Kidney (tissue), 13 donors: ENCODE measurements at regions not wholly inside any gene's neighbourhood (a gene's known extent, or its start where the extent isn't known, plus 50 kb on each side); places are given as distances from the start of the nearest gene placed in this dataset.
A peak's percentile ranks its signal among the peaks of the same experiment; 100 is the strongest.

Experiments
- DNase-seq, 5 donors: peaks; one replicate each; pipeline ENCODE4 v3.0.0-alpha.2; 2013 to 2020
- FAIRE-seq: peaks from 2 replicates; lab custom pipeline; 2012; peaks lifted over from hg19 to GRCh38; lab: Jason Lieb, UNC
- H3K27ac ChIP-seq, 2 donors: one replicate each; pipeline ENCODE4 v1.7.0; 2013; ENCODE audit warnings: low read depth in 2 of 2, low read length in 2 of 2, inconsistent platforms in 1 of 2
- H3K27me3 ChIP-seq: one replicate; pipeline ENCODE4 v1.7.1; 2013; ENCODE audit warnings: low read length, inconsistent platforms; ENCODE audit not compliant: control insufficient read depth, insufficient read depth
- H3K36me3 ChIP-seq, 3 donors: one replicate each; pipeline versions ENCODE4 v1.7.0 to v1.7.1; 2013; ENCODE audit warnings: low read length in 3 of 3, control low read depth in 1 of 3, inconsistent platforms in 1 of 3; ENCODE audit not compliant: insufficient read depth in 3 of 3, control insufficient read depth in 2 of 3
- H3K4me1 ChIP-seq, 3 donors: one replicate each; pipeline versions ENCODE4 v1.7.0 to v1.7.1; 2013; ENCODE audit warnings: low read length in 3 of 3, inconsistent platforms in 1 of 3, low read depth in 1 of 3; ENCODE audit not compliant: control insufficient read depth in 2 of 3, insufficient read depth in 2 of 3
- H3K4me3 ChIP-seq, 3 donors: one replicate each; pipeline versions ENCODE4 v1.7.0 to v1.8.1; 2013; ENCODE audit warnings: low read length in 3 of 3, control low read depth in 1 of 3, inconsistent platforms in 1 of 3
- H3K9ac ChIP-seq, 3 donors: one replicate each; pipeline versions ENCODE4 v1.7.0 to v1.7.1; 2013; ENCODE audit warnings: low read length in 3 of 3, control low read depth in 1 of 3, inconsistent platforms in 1 of 3
- H3K9me3 ChIP-seq, 3 donors: one replicate each; pipeline versions ENCODE4 v1.7.0 to v1.7.1; 2013; ENCODE audit warnings: low read length in 3 of 3, control low read depth in 1 of 3, inconsistent platforms in 1 of 3; ENCODE audit not compliant: control insufficient read depth in 2 of 3, insufficient read depth in 1 of 3
- intact Hi-C: fragments of 100-400 bp; cut with DNase I; formaldehyde crosslinking; loops from one replicate; pipeline ENCODE4 v1.11.1; 2022
- TF ChIP-seq, protein P1 (sequence below): IDR thresholded peaks from 3 replicates; pipeline ENCODE4 v1.5.1; 2012; ENCODE audit warnings: mild to moderate bottlenecking, moderate library complexity, borderline replicate concordance; ENCODE audit not compliant: insufficient read depth; ENCODE audit errors: extremely low read depth
- donor health status: control.
- donor health status: control.
- donor health status: control.
- donor health status: control.
- donor health status: control.
- donor health status: DM: yes; HTN: yes; CAD: no.
- donor health status: Normal renal cell carcinoma (clear cell type).

DNA sequence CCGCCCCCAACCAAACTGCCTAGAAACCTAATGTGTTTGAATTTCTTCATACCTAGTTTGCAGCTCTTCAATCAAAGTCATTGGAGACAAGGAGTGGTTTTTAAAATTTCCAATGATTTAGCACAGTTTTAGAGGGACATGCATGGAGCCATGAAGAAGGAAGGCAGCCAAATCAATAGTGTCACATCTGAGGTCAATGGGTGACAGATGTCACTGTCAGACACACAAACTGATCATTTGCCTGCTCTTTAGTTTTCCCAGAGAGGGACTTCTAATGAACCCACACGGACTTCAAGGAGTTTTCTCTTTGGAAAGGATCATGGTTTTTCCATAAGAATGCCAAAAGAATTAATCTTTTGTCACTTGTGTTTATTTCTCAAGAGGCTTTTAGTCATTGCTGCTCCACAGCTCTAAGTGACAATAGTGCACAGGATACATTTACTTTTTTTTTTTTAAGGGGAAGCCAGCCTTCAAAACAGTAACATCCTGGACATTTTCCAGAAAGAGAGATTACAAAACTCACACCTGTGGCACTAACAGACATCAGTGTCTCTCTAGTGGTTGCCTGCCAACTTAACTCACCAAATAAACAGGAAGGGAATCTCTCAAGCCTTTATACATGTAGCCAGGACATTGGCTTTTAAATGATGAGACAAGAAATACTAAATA lies 251.1 kb upstream of the DIAPH2 start:
- FAIRE-seq (no peak), DNase-seq (no peak)
- intact Hi-C loops = no loop called here
- no peaks in the 10 kb centered on the region for H3K9me3 ChIP-seq
- TF ChIP-seq, protein P1, sequence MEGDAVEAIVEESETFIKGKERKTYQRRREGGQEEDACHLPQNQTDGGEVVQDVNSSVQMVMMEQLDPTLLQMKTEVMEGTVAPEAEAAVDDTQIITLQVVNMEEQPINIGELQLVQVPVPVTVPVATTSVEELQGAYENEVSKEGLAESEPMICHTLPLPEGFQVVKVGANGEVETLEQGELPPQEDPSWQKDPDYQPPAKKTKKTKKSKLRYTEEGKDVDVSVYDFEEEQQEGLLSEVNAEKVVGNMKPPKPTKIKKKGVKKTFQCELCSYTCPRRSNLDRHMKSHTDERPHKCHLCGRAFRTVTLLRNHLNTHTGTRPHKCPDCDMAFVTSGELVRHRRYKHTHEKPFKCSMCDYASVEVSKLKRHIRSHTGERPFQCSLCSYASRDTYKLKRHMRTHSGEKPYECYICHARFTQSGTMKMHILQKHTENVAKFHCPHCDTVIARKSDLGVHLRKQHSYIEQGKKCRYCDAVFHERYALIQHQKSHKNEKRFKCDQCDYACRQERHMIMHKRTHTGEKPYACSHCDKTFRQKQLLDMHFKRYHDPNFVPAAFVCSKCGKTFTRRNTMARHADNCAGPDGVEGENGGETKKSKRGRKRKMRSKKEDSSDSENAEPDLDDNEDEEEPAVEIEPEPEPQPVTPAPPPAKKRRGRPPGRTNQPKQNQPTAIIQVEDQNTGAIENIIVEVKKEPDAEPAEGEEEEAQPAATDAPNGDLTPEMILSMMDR = no peak
- H3K36me3 ChIP-seq = no peaks in the 10 kb centered on the region
- H3K4me3 ChIP-seq = no peak overlapping the region
- no peak overlapping the region for H3K27ac ChIP-seq
- H3K4me1 ChIP-seq = no peaks in the 10 kb centered on the region
- no peaks in the 10 kb centered on the region for H3K27me3 ChIP-seq
- H3K9ac ChIP-seq = no peak overlapping the region

DNA sequence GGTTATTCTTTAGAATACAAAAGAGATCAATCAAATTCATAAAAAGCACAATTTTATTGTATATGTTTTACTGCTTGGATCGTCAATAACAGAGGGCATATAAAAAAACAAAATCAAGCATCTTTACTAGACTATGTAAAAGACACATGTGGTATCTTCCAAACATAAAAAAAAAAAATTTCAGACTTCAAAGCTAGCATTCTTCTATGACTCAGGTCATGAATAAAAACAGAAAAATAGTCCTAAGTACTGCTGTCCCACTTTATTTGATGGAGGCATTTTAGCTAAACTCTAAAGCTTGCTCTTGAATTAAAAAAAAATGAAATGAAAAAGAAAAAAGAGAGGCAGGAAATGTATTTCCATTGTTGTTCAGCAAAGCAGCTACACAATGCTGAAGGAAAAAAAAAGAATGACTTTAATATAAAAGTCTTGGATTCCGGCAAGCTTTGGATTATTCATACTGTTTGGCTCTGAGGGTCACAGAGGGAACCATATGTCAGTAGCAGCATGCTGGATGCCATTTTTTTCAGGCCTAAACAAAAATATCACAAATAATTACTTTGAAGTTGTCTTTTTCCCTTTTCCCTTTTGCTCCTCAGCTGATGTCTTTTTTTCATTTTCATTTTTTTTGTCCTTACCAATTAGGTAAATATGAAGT lies 249.1 kb upstream of the DIAPH2 start:
- Histone ChIP-seq H3K4me3 (no peak overlapping the region), H3K27ac (no peak overlapping the region), H3K36me3 (no peaks in the 10 kb centered on the region), H3K9me3 (no peaks in the 10 kb centered on the region), H3K27me3 (no peaks in the 10 kb centered on the region), H3K9ac (no peak overlapping the region), H3K4me1 (no peaks in the 10 kb centered on the region)
- TF ChIP-seq, protein P1 = no peak
- no peak for DNase-seq
- intact Hi-C loops = no loop called here
- peak; percentile 44 for FAIRE-seq

DNA sequence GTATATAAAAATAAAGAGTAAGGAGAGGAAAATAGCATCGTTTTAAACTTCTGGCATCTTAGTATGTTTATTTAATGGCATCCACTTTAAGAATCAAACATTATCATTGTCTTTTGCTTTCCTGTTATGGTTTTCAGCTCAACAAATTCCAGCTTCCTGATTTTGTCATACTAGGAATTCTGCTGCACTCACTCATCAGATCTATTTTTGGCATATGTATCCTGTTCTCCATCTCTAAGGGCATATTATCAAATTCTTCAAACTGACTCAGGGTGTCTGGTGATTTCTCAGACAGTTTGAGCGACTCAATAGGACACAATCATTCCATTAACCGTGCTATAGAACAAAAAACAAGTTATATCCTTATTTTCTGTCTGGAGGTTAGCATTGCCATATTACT lies 248.5 kb upstream of the DIAPH2 start:
- Histone ChIP-seq H3K27ac (no peak overlapping the region), H3K36me3 (no peaks in the 10 kb centered on the region), H3K27me3 (no peaks in the 10 kb centered on the region), H3K9me3 (no peaks in the 10 kb centered on the region), H3K9ac (no peak overlapping the region), H3K4me1 (no peaks in the 10 kb centered on the region), H3K4me3 (no peak overlapping the region)
- TF ChIP-seq, protein P1 = no peak
- FAIRE-seq (no peak), DNase-seq (no peak)
- intact Hi-C loops = no loop called here
